ENCODE measurements at regions not wholly inside any gene's neighbourhood (a gene's known extent, or its start where the extent isn't known, plus 50 kb on each side); places are given as distances from the start of the nearest gene placed in this dataset.
A peak's percentile ranks its signal among the peaks of the same experiment; 100 is the strongest.

GRCh38 chr5:56328753-56329560 lies 95.8 kb upstream of the ANKRD55 start (continued):
- TF ChIP-seq NFIC (IDR thresholded peaks at IDR 0.05; ENCODE audit: low read length) (0 out of 2 replicates have a peak, but pooled peaks have one; percentile 9), EP300 (IDR thresholded peaks at IDR 0.05; ENCODE audit: low read depth in 2 of 2, low read length in 2 of 2) (peak in 1 of 2 experiments; percentile 59; a peak in 2 of 4 replicates), EP300 (CRISPR knock-in tag; IDR thresholded peaks at IDR 0.05; ENCODE audit: borderline replicate concordance) (peak; percentile 61), DRAP1 (CRISPR knock-in tag; IDR thresholded peaks at IDR 0.05) (no peak), HNF4A (CRISPR knock-in tag; IDR thresholded peaks at IDR 0.05) (peak; percentile 7; the same call in 1 of the 2 replicates), TBX2 (CRISPR knock-in tag; IDR thresholded peaks at IDR 0.05; ENCODE audit: borderline replicate concordance) (peak; percentile 52; the same call in 1 of the 2 replicates), ZNF552 (CRISPR knock-in tag; IDR thresholded peaks at IDR 0.05; ENCODE audit: borderline replicate concordance) (no peak), ZBTB34 (CRISPR knock-in tag; IDR thresholded peaks at IDR 0.05) (no peak), PRDM15 (CRISPR knock-in tag; IDR thresholded peaks at IDR 0.05) (no peak), GFI1 (CRISPR knock-in tag; IDR thresholded peaks at IDR 0.05; ENCODE audit: borderline replicate concordance) (peak; percentile 80), JUN (CRISPR knock-in tag; IDR thresholded peaks at IDR 0.05) (0 out of 2 replicates have a peak, but pooled peaks have one; percentile 39), ZFX (CRISPR knock-in tag; IDR thresholded peaks at IDR 0.05; ENCODE audit: low read depth) (0 out of 2 replicates have a peak, but pooled peaks have one; percentile 17), TCF7 (IDR thresholded peaks at IDR 0.05; ENCODE audit: low read depth) (peak; percentile 89), DMTF1 (CRISPR knock-in tag; IDR thresholded peaks at IDR 0.05) (no peak), ZNF776 (CRISPR knock-in tag; IDR thresholded peaks at IDR 0.05) (no peak), HMG20A (CRISPR knock-in tag; IDR thresholded peaks at IDR 0.05; ENCODE audit: borderline replicate concordance) (peak; percentile 21; the same call in 1 of the 2 replicates), PAXIP1 (CRISPR knock-in tag; conservative IDR thresholded peaks at IDR 0.05) (peak; percentile 41; the same call in 1 of the 2 replicates)

Data from HepG2 (cell line).